Effector memory CD4-positive, alpha-beta T cell (primary cell): ENCODE measurements at regions not wholly inside any gene's neighbourhood (a gene's known extent, or its start where the extent isn't known, plus 50 kb on each side); places are given as distances from the start of the nearest gene placed in this dataset.
"Not testable (repeated sequence)": the region's sequence is repeated elsewhere in the genome, so short reads cannot be mapped to it uniquely, and the experiment has no call there.

Source experiments
- DNase-seq, 3 donors: peaks; one replicate each; pipeline ENCODE4 v3.0.0-alpha.2; 2020
- H3K27ac ChIP-seq: 2 replicates; pipeline ENCODE4 v1.7.0; 2013; ENCODE audit warnings: mild to moderate bottlenecking, low read length, moderate library complexity; ENCODE audit not compliant: insufficient read depth, poor library complexity, severe bottlenecking
- H3K27me3 ChIP-seq: replicated peaks from 2 replicates; pipeline ENCODE4 v1.7.0; 2013; ENCODE audit warnings: mild to moderate bottlenecking, low read length; ENCODE audit not compliant: insufficient read depth, control insufficient read depth, poor library complexity, severe bottlenecking
- H3K36me3 ChIP-seq: 2 replicates; pipeline ENCODE4 v1.7.0; 2013; ENCODE audit warnings: mild to moderate bottlenecking, low read length, moderate library complexity; ENCODE audit not compliant: control insufficient read depth, insufficient read depth
- H3K4me1 ChIP-seq: 2 replicates; pipeline ENCODE4 v1.7.0; 2013; ENCODE audit warnings: low read length, mild to moderate bottlenecking; ENCODE audit not compliant: control insufficient read depth, insufficient read depth, poor library complexity, severe bottlenecking
- H3K4me3 ChIP-seq: 2 replicates; pipeline ENCODE4 v1.7.0; 2013; ENCODE audit warnings: low read length, low read depth, mild to moderate bottlenecking; ENCODE audit not compliant: insufficient read depth, poor library complexity, severe bottlenecking
- H3K9me3 ChIP-seq: 2 replicates; pipeline ENCODE4 v1.7.0; 2013; ENCODE audit warnings: mild to moderate bottlenecking, low read length, moderate library complexity; ENCODE audit not compliant: control insufficient read depth

GRCh38 chr6:113774127-113774825 is 82.9 kb upstream of the MARCKS start:
- Histone ChIP-seq H3K27me3 (no peaks in the 10 kb centered on the region), H3K9me3 (no peaks in the 10 kb centered on the region), H3K4me3 (no peak overlapping the region), H3K4me1 (no peaks in the 10 kb centered on the region), H3K36me3 (no peaks in the 10 kb centered on the region), H3K27ac (no peak overlapping the region)
- DNase-seq, result no peak

- DNase-seq, result no peak
- Histone ChIP-seq H3K27ac (no peak overlapping the region), H3K27me3 (no peaks in the 10 kb centered on the region), H3K4me1 (no peaks in the 10 kb centered on the region), H3K36me3 (no peaks in the 10 kb centered on the region), H3K9me3 (no peaks in the 10 kb centered on the region), H3K4me3 (no peak overlapping the region)
Observed at GRCh38 chr6:113776998-113777397, 80.1 kb upstream of the MARCKS start.

GRCh38 chr6:113777601-113778000 is 79.5 kb upstream of the MARCKS start:
- Histone ChIP-seq H3K4me1 (no peaks in the 10 kb centered on the region), H3K4me3 (no peak overlapping the region), H3K9me3 (no peaks in the 10 kb centered on the region), H3K36me3 (no peaks in the 10 kb centered on the region), H3K27ac (no peak overlapping the region), H3K27me3 (no peaks in the 10 kb centered on the region)
- no peak for DNase-seq

- Histone ChIP-seq H3K9me3 (no peaks in the 10 kb centered on the region), H3K27me3 (no peaks in the 10 kb centered on the region), H3K27ac (no peak overlapping the region), H3K4me1 (no peaks in the 10 kb centered on the region), H3K4me3 (no peak overlapping the region), H3K36me3 (no peaks in the 10 kb centered on the region)
- no peak for DNase-seq
Observed at GRCh38 chr6:113779656-113780055, 77.5 kb upstream of the MARCKS start.

GRCh38 chr6:113782636-113783035 is 74.5 kb upstream of the MARCKS start:
- DNase-seq, result no peak

GRCh38 chr6:113786168-113786567 is 71.0 kb upstream of the MARCKS start:
- no peaks in the 10 kb centered on the region for H3K36me3 ChIP-seq
- no peak for DNase-seq
- no peak overlapping the region for H3K27ac ChIP-seq
- H3K27me3 ChIP-seq, result no peaks in the 10 kb centered on the region
- H3K4me1 ChIP-seq, result no peaks in the 10 kb centered on the region
- no peaks in the 10 kb centered on the region for H3K9me3 ChIP-seq
- H3K4me3 ChIP-seq, result no peak overlapping the region

More at GRCh38 chr6:113782636-113783035, 74.5 kb upstream of the MARCKS start:
- Histone ChIP-seq H3K36me3 (no peaks in the 10 kb centered on the region), H3K9me3 (no peaks in the 10 kb centered on the region), H3K4me1 (no peaks in the 10 kb centered on the region), H3K4me3 (no peak overlapping the region), H3K27ac (no peak overlapping the region), H3K27me3 (no peaks in the 10 kb centered on the region)

GRCh38 chr6:113788586-113788985 is 68.6 kb upstream of the MARCKS start:
- no peaks in the 10 kb centered on the region for H3K4me1 ChIP-seq
- no peaks in the 10 kb centered on the region for H3K36me3 ChIP-seq
- H3K27me3 ChIP-seq, result no peaks in the 10 kb centered on the region
- H3K4me3 ChIP-seq, result no peak overlapping the region
- no peak overlapping the region for H3K27ac ChIP-seq
- H3K9me3 ChIP-seq, result no peaks in the 10 kb centered on the region
- no peak for DNase-seq

GRCh38 chr6:113791225-113791624 is 65.9 kb upstream of the MARCKS start:
- not testable (repeated sequence) for DNase-seq, H3K9me3 ChIP-seq, H3K4me3 ChIP-seq, H3K4me1 ChIP-seq, H3K27me3 ChIP-seq, H3K36me3 ChIP-seq, H3K27ac ChIP-seq

- H3K27me3 ChIP-seq, H3K9me3 ChIP-seq, H3K4me1 ChIP-seq, DNase-seq, H3K36me3 ChIP-seq, H3K4me3 ChIP-seq, H3K27ac ChIP-seq: not testable (repeated sequence)
Observed at GRCh38 chr6:113795371-113795770, 61.8 kb upstream of the MARCKS start.

GRCh38 chr6:113796038-113796437 is 61.1 kb upstream of the MARCKS start:
- H3K27ac ChIP-seq, result no peak overlapping the region
- no peaks in the 10 kb centered on the region for H3K4me1 ChIP-seq
- DNase-seq, result no peak

More at GRCh38 chr6:113796038-113796437, 61.1 kb upstream of the MARCKS start:
- H3K9me3 ChIP-seq, result no peaks in the 10 kb centered on the region
- H3K4me3 ChIP-seq, result no peak overlapping the region
- H3K27me3 ChIP-seq, result no peaks in the 10 kb centered on the region
- H3K36me3 ChIP-seq, result no peaks in the 10 kb centered on the region
